MM.1S (cell line): ENCODE measurements at regions not wholly inside any gene's neighbourhood (a gene's known extent, or its start where the extent isn't known, plus 50 kb on each side); places are given as distances from the start of the nearest gene placed in this dataset.

Experiments used
- DNase-seq: peaks from one replicate; pipeline ENCODE4 v3.0.0-alpha.2; 2015
- H2AFZ ChIP-seq: fragments of 300-600 bp; sonication (generic); 2 replicates; pipeline ENCODE4 v1.6.0; 2016; ENCODE audit warnings: antibody characterized with exemption, low read length
- H3F3A ChIP-seq: fragments of 300-600 bp; sonication (generic); 2 replicates; pipeline ENCODE4 v1.6.1; 2016; ENCODE audit warnings: mild to moderate bottlenecking, antibody characterized with exemption, low read length, moderate library complexity, mixed read lengths; ENCODE audit not compliant: insufficient read depth
- H3K27ac ChIP-seq: fragments of 300-600 bp; sonication (generic); 2 replicates; pipeline ENCODE4 v1.5.1; 2016; ENCODE audit warnings: mild to moderate bottlenecking, low read length
- H3K27me3 ChIP-seq: fragments of 300-600 bp; sonication (generic); replicated peaks from 2 replicates; pipeline ENCODE4 v1.6.0; 2016; ENCODE audit warnings: low read length; ENCODE audit not compliant: insufficient read depth
- H3K36me3 ChIP-seq: fragments of 300-600 bp; sonication (generic); replicated peaks from 2 replicates; pipeline ENCODE4 v1.6.1; 2016; ENCODE audit warnings: mild to moderate bottlenecking, low read length, mixed read lengths; ENCODE audit not compliant: insufficient read depth
- H3K4me1 ChIP-seq: fragments of 300-600 bp; sonication (generic); 2 replicates; pipeline ENCODE4 v1.6.1; 2016; ENCODE audit warnings: low read length, mixed read lengths
- H3K4me2 ChIP-seq: fragments of 300-600 bp; sonication (generic); 2 replicates; pipeline ENCODE4 v1.6.0; 2016; ENCODE audit warnings: low read depth, low read length
- H3K4me3 ChIP-seq: fragments of 300-600 bp; sonication (generic); 2 replicates; pipeline ENCODE4 v1.5.1; 2016; ENCODE audit warnings: low read length, mixed read lengths
- H3K79me2 ChIP-seq: fragments of 300-600 bp; sonication (generic); 2 replicates; pipeline ENCODE4 v1.6.1; 2016; ENCODE audit warnings: mixed run types, low read length, mixed read lengths
- H3K9ac ChIP-seq: fragments of 300-600 bp; sonication (generic); 2 replicates; pipeline ENCODE4 v1.6.1; 2016; ENCODE audit warnings: low read length, mixed read lengths
- H3K9me2 ChIP-seq: fragments of 300-600 bp; sonication (generic); replicated peaks from 2 replicates; pipeline ENCODE4 v1.6.1; 2016; ENCODE audit warnings: mild to moderate bottlenecking, low read length, mixed read lengths; ENCODE audit not compliant: insufficient read depth
- H3K9me3 ChIP-seq: fragments of 300-600 bp; sonication (generic); replicated peaks from 2 replicates; pipeline ENCODE4 v1.6.1; 2016; ENCODE audit warnings: mild to moderate bottlenecking, low read length, mixed read lengths; ENCODE audit not compliant: insufficient read depth
- H4K20me1 ChIP-seq: fragments of 300-600 bp; sonication (generic); 2 replicates; pipeline ENCODE4 v1.6.1; 2016; ENCODE audit warnings: mild to moderate bottlenecking, low read length, moderate library complexity, mixed read lengths; ENCODE audit not compliant: insufficient read depth
- EZH2 ChIP-seq: fragments of 300-600 bp; sonication (generic); optimal IDR thresholded peaks from 2 replicates; pipeline ENCODE3; 2017; ENCODE audit warnings: low read depth, mild to moderate bottlenecking, antibody characterized with exemption, low read length, mixed read lengths
- EZH2phosphoT487 ChIP-seq: fragments of 300-600 bp; sonication (generic); IDR thresholded peaks from 2 replicates; pipeline ENCODE4 v1.6.1; 2018; ENCODE audit warnings: antibody characterized with exemption, low read length
- TF ChIP-seq, protein P1 (sequence below): fragments of 300-600 bp; sonication (generic); IDR thresholded peaks from 2 replicates; pipeline ENCODE4 v1.5.1; 2016; ENCODE audit warnings: antibody characterized with exemption, low read length, mixed read lengths

DNA sequence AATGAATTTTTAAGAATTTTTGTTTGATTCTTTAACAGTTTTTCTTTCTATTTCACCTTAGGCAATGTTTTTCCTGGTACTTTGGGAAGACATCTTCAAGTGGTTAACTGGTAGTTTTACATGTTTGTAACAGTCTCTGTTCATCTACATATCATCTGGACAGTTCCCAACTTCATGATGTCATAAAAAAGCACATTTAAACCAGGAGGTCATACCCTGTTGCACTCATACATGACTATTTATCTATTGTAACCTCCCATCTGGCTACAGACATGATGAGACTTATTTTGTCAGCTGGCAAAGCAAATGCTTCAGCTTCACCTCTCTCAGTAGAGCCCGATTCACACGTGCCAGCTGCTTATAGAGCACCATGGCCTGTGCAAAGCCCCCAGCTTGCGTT lies 99.8 kb upstream of the YPEL5 start:
- Histone ChIP-seq H3K27me3 (no peaks in the 10 kb centered on the region), H4K20me1 (no peaks in the 10 kb centered on the region), H3K4me3 (no peak overlapping the region), H3K4me2 (no peak overlapping the region), H3F3A (no peaks in the 10 kb centered on the region), H3K27ac (no peak overlapping the region), H2AFZ (no peak overlapping the region), H3K4me1 (no peaks in the 10 kb centered on the region), H3K9ac (no peak overlapping the region), H3K36me3 (no peaks in the 10 kb centered on the region), H3K9me3 (no peaks in the 10 kb centered on the region), H3K9me2 (no peaks in the 10 kb centered on the region), H3K79me2 (no peaks in the 10 kb centered on the region)
- no peak for TF ChIP-seq EZH2phosphoT487
- no peak for DNase-seq

DNA sequence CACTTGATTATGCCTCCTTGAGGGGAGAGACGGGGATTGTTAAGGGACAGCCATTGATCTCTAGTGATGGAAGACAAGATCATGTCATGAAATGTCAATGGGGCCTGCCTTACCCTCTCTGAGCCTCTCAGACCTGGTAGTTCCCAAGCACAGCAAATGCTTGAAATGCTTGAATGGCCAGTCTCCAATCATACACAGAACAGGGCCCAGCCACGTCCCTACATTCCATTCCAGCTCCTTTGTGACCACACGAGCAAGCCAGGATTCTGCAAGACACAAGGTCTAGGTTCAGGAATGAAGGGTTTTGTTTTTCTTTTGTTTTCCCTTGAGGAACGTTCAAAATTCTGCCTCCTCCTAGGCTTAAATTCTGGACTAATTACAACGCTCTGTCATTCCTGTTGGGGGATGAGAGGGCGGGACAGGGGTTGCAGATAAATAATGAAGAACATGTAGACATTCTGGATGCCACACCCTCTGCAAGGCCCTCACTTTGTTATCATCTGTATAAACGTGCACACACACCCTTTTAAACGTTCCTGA lies 98.1 kb upstream of the YPEL5 start:
- no peaks in the 10 kb centered on the region for H3K4me1 ChIP-seq
- H3F3A ChIP-seq = no peaks in the 10 kb centered on the region
- no peaks in the 10 kb centered on the region for H4K20me1 ChIP-seq
- H3K79me2 ChIP-seq = no peaks in the 10 kb centered on the region
- H3K9ac ChIP-seq = no peak overlapping the region
- no peak overlapping the region for H2AFZ ChIP-seq
- no peak overlapping the region for H3K4me2 ChIP-seq
- H3K27ac ChIP-seq = no peak overlapping the region
- no peaks in the 10 kb centered on the region for H3K27me3 ChIP-seq
- no peaks in the 10 kb centered on the region for H3K9me3 ChIP-seq
- no peaks in the 10 kb centered on the region for H3K36me3 ChIP-seq
- no peak for DNase-seq
- H3K9me2 ChIP-seq = no peaks in the 10 kb centered on the region
- H3K4me3 ChIP-seq = no peak overlapping the region
- TF ChIP-seq, protein P1, sequence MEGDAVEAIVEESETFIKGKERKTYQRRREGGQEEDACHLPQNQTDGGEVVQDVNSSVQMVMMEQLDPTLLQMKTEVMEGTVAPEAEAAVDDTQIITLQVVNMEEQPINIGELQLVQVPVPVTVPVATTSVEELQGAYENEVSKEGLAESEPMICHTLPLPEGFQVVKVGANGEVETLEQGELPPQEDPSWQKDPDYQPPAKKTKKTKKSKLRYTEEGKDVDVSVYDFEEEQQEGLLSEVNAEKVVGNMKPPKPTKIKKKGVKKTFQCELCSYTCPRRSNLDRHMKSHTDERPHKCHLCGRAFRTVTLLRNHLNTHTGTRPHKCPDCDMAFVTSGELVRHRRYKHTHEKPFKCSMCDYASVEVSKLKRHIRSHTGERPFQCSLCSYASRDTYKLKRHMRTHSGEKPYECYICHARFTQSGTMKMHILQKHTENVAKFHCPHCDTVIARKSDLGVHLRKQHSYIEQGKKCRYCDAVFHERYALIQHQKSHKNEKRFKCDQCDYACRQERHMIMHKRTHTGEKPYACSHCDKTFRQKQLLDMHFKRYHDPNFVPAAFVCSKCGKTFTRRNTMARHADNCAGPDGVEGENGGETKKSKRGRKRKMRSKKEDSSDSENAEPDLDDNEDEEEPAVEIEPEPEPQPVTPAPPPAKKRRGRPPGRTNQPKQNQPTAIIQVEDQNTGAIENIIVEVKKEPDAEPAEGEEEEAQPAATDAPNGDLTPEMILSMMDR = no peak
- no peak for TF ChIP-seq EZH2phosphoT487
- TF ChIP-seq EZH2 = no peak

DNA sequence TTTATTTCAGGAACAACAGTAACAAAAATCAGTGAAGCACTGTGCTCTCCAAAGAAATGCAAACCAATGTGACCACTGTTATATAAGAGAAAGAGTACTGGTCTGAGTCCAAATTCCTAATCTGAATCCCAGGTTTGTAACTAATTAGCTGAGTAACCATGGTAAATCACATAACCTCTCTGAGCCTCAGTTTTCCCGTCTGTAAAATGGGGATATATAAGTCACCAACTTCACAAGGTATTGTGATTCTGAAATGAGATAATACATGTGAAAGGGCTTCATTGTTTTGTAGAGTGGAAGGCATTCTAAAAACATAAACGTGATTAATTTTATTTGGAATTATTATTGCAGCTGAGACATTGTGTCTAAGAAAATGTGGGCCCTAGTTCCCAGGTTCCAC lies 91.3 kb upstream of the YPEL5 start:
- Histone ChIP-seq H3K9me3 (no peaks in the 10 kb centered on the region), H3K9ac (no peak overlapping the region), H3K4me1 (no peaks in the 10 kb centered on the region), H3K36me3 (no peaks in the 10 kb centered on the region), H3F3A (no peaks in the 10 kb centered on the region), H3K9me2 (no peaks in the 10 kb centered on the region), H3K27me3 (no peaks in the 10 kb centered on the region), H3K27ac (no peak overlapping the region), H3K79me2 (no peaks in the 10 kb centered on the region), H4K20me1 (no peaks in the 10 kb centered on the region), H3K4me2 (no peak overlapping the region), H3K4me3 (no peak overlapping the region), H2AFZ (no peak overlapping the region)
- TF ChIP-seq, protein P1 = no peak
- no peak for TF ChIP-seq EZH2
- TF ChIP-seq EZH2phosphoT487 = no peak
- no peak for DNase-seq

DNA sequence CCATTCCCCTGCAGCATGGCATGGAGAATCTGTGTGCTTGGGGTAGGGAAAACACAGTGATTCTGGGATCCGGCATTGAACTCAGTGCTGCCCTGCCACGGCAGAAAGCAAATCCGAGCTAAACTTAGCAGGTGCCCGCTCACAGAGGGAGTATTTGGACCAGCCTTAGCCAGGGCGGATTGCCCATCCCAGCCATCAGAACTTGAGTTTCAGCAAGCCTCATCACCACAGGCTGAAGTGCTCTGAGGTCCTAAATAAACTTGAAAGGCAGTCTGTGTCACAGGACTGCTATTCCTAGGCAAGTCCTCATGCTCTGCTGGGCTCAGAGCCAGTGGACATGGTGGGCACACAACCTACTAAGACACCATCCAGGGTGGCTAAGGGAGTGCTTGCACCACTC lies 86.2 kb upstream of the YPEL5 start:
- Histone ChIP-seq H3K27me3 (no peaks in the 10 kb centered on the region), H2AFZ (no peak overlapping the region), H3K4me1 (no peaks in the 10 kb centered on the region), H3K9me3 (no peaks in the 10 kb centered on the region), H4K20me1 (no peaks in the 10 kb centered on the region), H3F3A (no peaks in the 10 kb centered on the region), H3K9ac (no peak overlapping the region), H3K4me2 (no peak overlapping the region), H3K27ac (no peak overlapping the region), H3K79me2 (no peaks in the 10 kb centered on the region), H3K9me2 (no peaks in the 10 kb centered on the region), H3K4me3 (no peak overlapping the region), H3K36me3 (no peaks in the 10 kb centered on the region)
- TF ChIP-seq EZH2phosphoT487 (no peak), EZH2 (no peak)
- TF ChIP-seq, protein P1 = no peak
- DNase-seq = no peak
